ENCODE measurements at regions not wholly inside any gene's neighbourhood (a gene's known extent, or its start where the extent isn't known, plus 50 kb on each side); places are given as distances from the start of the nearest gene placed in this dataset.

DNA sequence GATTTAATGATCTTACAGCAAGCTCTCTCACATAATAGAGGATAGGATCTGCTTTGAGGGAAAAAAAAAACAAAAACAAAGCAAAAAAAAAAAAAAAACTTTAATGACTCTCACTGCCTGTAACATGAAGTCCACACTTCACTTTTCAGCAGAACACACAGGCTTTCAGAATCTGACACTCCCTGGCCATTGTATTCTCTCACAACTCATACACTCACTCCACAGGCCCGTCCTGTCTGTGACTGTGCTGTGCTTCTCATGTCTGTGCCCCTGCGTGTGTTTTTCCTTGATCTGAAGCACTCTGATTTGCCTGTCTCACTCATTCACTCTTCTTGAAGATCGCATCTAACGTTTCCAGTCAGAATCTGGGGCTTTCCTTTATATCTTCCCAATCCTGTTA, 460.8 kb downstream of the TMA16 start:
- TF ChIP-seq, protein P1, sequence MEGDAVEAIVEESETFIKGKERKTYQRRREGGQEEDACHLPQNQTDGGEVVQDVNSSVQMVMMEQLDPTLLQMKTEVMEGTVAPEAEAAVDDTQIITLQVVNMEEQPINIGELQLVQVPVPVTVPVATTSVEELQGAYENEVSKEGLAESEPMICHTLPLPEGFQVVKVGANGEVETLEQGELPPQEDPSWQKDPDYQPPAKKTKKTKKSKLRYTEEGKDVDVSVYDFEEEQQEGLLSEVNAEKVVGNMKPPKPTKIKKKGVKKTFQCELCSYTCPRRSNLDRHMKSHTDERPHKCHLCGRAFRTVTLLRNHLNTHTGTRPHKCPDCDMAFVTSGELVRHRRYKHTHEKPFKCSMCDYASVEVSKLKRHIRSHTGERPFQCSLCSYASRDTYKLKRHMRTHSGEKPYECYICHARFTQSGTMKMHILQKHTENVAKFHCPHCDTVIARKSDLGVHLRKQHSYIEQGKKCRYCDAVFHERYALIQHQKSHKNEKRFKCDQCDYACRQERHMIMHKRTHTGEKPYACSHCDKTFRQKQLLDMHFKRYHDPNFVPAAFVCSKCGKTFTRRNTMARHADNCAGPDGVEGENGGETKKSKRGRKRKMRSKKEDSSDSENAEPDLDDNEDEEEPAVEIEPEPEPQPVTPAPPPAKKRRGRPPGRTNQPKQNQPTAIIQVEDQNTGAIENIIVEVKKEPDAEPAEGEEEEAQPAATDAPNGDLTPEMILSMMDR (IDR thresholded peaks at IDR 0.05) = no peak
- TF ChIP-seq POLR2A (IDR thresholded peaks at IDR 0.05) = no peak
- Histone ChIP-seq H3K27me3 (no peaks in the 10 kb centered on the region), H3K27ac (no peak overlapping the region), H3K36me3 (no peaks in the 10 kb centered on the region), H3K4me3 (no peak overlapping the region), H3K4me1 (no peaks in the 10 kb centered on the region), H3K9me3 (no peaks in the 10 kb centered on the region)
- ATAC-seq = no peak
- WGBS, 4 donors = 66 to 72% (median 69%) methylated on average over 4 of the region's 4 CpGs
- intact Hi-C loops (cut with DNase I) = no loop called here
- no peak for DNase-seq

DNA sequence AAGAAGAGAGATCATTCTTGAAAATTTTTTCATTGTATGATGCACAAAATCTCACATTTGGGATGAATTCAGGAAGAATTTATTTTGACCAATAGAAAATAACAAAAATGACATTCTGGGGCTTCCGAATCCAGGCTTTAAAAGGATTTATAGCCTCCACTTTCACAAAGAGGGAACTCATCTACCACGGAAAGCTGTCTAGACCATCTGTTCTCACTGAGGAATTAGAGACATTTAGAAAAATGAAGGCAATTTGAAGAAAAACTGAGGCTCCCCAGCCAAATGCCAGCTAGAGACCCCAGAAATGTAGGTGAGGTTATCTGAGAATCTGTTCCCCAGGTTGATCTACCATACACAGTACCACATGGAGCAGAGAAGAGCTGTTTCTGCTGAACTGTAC, 464.3 kb downstream of the TMA16 start:
- H3K4me1 ChIP-seq = no peaks in the 10 kb centered on the region
- no peaks in the 10 kb centered on the region for H3K9me3 ChIP-seq
- no peak overlapping the region for H3K27ac ChIP-seq
- WGBS, 4 donors = 69 to 82% (median 73%) methylated on average over 2 of the region's 2 CpGs
- H3K4me3 ChIP-seq = no peak overlapping the region
- no peak for ATAC-seq
- no peak for DNase-seq
- no peaks in the 10 kb centered on the region for H3K27me3 ChIP-seq
- no peaks in the 10 kb centered on the region for H3K36me3 ChIP-seq
- TF ChIP-seq, protein P1 (IDR thresholded peaks at IDR 0.05) = no peak
- no peak for TF ChIP-seq POLR2A (IDR thresholded peaks at IDR 0.05)
- intact Hi-C loops (cut with DNase I) = no loop called here

DNA sequence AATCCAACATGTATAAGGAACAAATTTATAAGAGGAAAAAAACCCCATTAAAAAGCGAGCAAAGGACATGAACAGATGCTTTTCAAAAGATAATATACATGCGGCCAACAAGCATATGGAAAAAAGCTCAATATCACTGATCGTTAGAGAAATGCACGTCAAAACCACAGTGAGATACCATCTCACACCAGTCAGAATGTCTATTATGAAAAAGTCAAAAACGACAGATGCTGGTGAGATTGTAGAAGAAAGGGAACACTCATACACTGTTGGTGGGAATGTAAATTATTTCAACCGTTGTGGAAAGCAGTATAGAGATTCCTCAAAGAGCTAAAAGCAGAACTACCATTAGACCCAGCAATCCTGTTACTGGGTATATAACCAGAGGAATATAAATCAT, 465.4 kb downstream of the TMA16 start:
- no peaks in the 10 kb centered on the region for H3K4me1 ChIP-seq
- no peaks in the 10 kb centered on the region for H3K27me3 ChIP-seq
- ATAC-seq = no peak
- no peaks in the 10 kb centered on the region for H3K9me3 ChIP-seq
- TF ChIP-seq, protein P1 (IDR thresholded peaks at IDR 0.05) = no peak
- TF ChIP-seq POLR2A (IDR thresholded peaks at IDR 0.05) = no peak
- no peak overlapping the region for H3K4me3 ChIP-seq
- 74 to 79% (median 77%) methylated on average over 6 of the region's 6 CpGs for WGBS, 4 donors
- no peaks in the 10 kb centered on the region for H3K36me3 ChIP-seq
- no peak for DNase-seq
- no peak overlapping the region for H3K27ac ChIP-seq
- intact Hi-C loops (cut with DNase I) = no loop called here

DNA sequence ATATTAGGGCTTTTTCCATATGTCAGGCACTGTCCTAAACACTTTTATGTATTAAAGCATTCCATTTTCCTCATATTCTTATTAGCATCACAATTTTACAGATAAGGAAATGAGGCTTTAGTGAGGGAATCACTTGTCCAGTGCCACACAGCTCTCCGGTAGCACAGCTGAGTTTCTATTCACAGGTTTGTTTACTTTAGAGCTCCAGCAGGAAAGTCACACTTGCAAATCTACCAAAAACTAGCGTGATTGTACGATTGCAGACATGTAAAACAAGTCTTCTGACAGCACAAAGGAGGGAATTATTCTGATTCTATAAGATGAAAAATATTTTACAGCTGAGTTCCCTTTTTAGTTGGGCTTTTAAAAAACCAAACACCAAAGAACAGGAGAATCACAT, 472.1 kb downstream of the TMA16 start:
- no peak overlapping the region for H3K27ac ChIP-seq
- TF ChIP-seq, protein P1 (IDR thresholded peaks at IDR 0.05) = no peak
- TF ChIP-seq POLR2A (IDR thresholded peaks at IDR 0.05) = no peak
- no peaks in the 10 kb centered on the region for H3K4me1 ChIP-seq
- intact Hi-C loops (cut with DNase I) = no loop called here
- H3K9me3 ChIP-seq = no peaks in the 10 kb centered on the region
- 26 to 36% (median 32%) methylated on average over 3 of the region's 3 CpGs for WGBS, 4 donors
- no peak overlapping the region for H3K4me3 ChIP-seq
- no peaks in the 10 kb centered on the region for H3K27me3 ChIP-seq
- no peak for ATAC-seq
- H3K36me3 ChIP-seq = no peaks in the 10 kb centered on the region
- DNase-seq = no peak

Measured in heart left ventricle (tissue), 16 donors.